Vagina (tissue), 2 donors: ENCODE measurements at regions not wholly inside any gene's neighbourhood (a gene's known extent, or its start where the extent isn't known, plus 50 kb on each side); places are given as distances from the start of the nearest gene placed in this dataset.

Experiments
- CTCF ChIP-seq, 3 experiments: fragments of 450-650 bp in 2 of 3; fragments of 200-600 bp in 1 of 3; sonication (generic) in 1 of 3; IDR thresholded peaks; one replicate each; pipeline ENCODE4 v1.5.1; 2017 to 2019; ENCODE audit warnings: antibody characterized with exemption in 3 of 3, mild to moderate bottlenecking in 2 of 3, moderate library complexity in 2 of 3
- POLR2A ChIP-seq, 2 donors: fragments of 450-650 bp; IDR thresholded peaks; one replicate each; pipeline ENCODE4 v1.6.1; 2017; ENCODE audit warnings: antibody characterized with exemption in 2 of 2, mild to moderate bottlenecking in 2 of 2, moderate library complexity in 2 of 2

GRCh38 chr5:136482206-136482605, 116.9 kb upstream of the TRPC7 start:
- TF ChIP-seq POLR2A (IDR thresholded peaks at IDR 0.05) (no peak), CTCF (IDR thresholded peaks at IDR 0.05) (no peak)
